Activated CD4-positive, alpha-beta T cell treated with anti-CD3 and anti-CD28 coated beads for 36 hours (primary cell): ENCODE measurements at regions not wholly inside any gene's neighbourhood (a gene's known extent, or its start where the extent isn't known, plus 50 kb on each side); places are given as distances from the start of the nearest gene placed in this dataset.

Source experiments
- ATAC-seq: fragments of 200-7000 bp; cut with Tn5 transposase; one replicate; pipeline ENCODE4 v1.10.0; 2021; ENCODE audit warnings: mild to moderate bottlenecking, moderate library complexity
- CTCF ChIA-PET: fragments of 350-600 bp; sonication (Branson Sonifier 250); formaldehyde crosslinking; loops from one replicate; lab custom pipeline; 2021; ENCODE audit warnings: antibody characterized with exemption; lab: Charles Lee
- POLR2A ChIA-PET: fragments of 350-600 bp; sonication (Branson Sonifier 250); formaldehyde crosslinking; loops from one replicate; lab custom pipeline; 2021; ENCODE audit warnings: antibody characterized with exemption, inconsistent platforms; lab: Charles Lee
- DNase-seq: peaks from one replicate; pipeline ENCODE4 v3.0.0-alpha.2; 2020
- H3K27ac Mint-ChIP-seq: one replicate; pipeline ENCODE4 v1.8.0; 2021; ENCODE audit warnings: mixed read lengths
- H3K27me3 Mint-ChIP-seq: one replicate; pipeline ENCODE4 v1.8.0; 2021; ENCODE audit warnings: mixed read lengths
- H3K36me3 Mint-ChIP-seq: one replicate; pipeline ENCODE4 v1.8.0; 2021; ENCODE audit warnings: low read depth, mixed read lengths
- H3K4me1 Mint-ChIP-seq: one replicate; pipeline ENCODE4 v1.8.0; 2021; ENCODE audit warnings: mixed read lengths
- H3K4me3 Mint-ChIP-seq: one replicate; pipeline ENCODE4 v1.8.0; 2021; ENCODE audit warnings: mild to moderate bottlenecking, moderate library complexity, mixed read lengths
- H3K9me3 Mint-ChIP-seq: one replicate; pipeline ENCODE4 v1.8.0; 2021; ENCODE audit warnings: low read depth, mixed read lengths
- intact Hi-C, 2 experiments: fragments of 100-400 bp; cut with DNase I in 1 of 2; cut with micrococcal nuclease in 1 of 2; formaldehyde crosslinking; loops; one replicate each; pipeline versions ENCODE4 v1.14.2 to v1.15.1; 2022 to 2024; cut with DNase I, micrococcal nuclease

GRCh38 chr15:93505506-93505905, 416.5 kb upstream of the RGMA start:
- no peak for DNase-seq

GRCh38 chr15:93501946-93502345, 412.9 kb upstream of the RGMA start:
- intact Hi-C loops = no loop called here
- no peaks in the 10 kb centered on the region for H3K27me3 Mint-ChIP-seq
- DNase-seq (no peak), ATAC-seq (no peak)
- POLR2A ChIA-PET = no interaction called here
- H3K9me3 Mint-ChIP-seq = no peaks in the 10 kb centered on the region
- H3K4me3 Mint-ChIP-seq = no peak overlapping the region
- no peaks in the 10 kb centered on the region for H3K4me1 Mint-ChIP-seq
- H3K36me3 Mint-ChIP-seq = no peaks in the 10 kb centered on the region
- CTCF ChIA-PET = no interaction called here
- H3K27ac Mint-ChIP-seq = no peak overlapping the region

More at GRCh38 chr15:93505506-93505905, 416.5 kb upstream of the RGMA start:
- Mint-ChIP-seq H3K27ac (no peak overlapping the region), H3K4me1 (no peaks in the 10 kb centered on the region), H3K27me3 (no peaks in the 10 kb centered on the region), H3K36me3 (no peaks in the 10 kb centered on the region), H3K4me3 (no peak overlapping the region), H3K9me3 (no peaks in the 10 kb centered on the region)
- intact Hi-C loops = no loop called here
- CTCF ChIA-PET = no interaction called here
- ATAC-seq = no peak
- POLR2A ChIA-PET = no interaction called here

DNA sequence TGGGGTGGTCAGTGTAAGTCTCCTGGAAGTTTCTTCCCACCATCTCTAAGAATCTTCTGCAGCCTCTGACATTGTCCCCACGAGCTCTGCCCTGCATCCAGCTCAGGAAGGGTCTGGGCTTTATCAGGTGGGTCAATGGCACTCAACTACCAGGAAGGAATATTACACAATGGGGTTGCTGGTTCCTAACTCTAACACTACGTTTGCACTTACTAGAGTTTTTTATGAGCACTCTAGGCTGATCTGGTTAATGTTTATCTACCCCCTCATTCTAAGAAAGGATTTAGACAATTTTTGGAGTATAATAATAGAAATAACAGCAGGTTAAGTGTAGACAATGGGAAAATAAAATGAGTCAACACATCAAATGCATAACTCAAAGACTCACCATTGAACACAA, 411.1 kb upstream of the RGMA start:
- no peak for DNase-seq
- ChIA-PET CTCF (no interaction called here), POLR2A (no interaction called here)
- Mint-ChIP-seq H3K27me3 (no peaks in the 10 kb centered on the region), H3K36me3 (no peaks in the 10 kb centered on the region), H3K4me3 (no peak overlapping the region), H3K9me3 (no peaks in the 10 kb centered on the region), H3K27ac (no peak overlapping the region), H3K4me1 (no peaks in the 10 kb centered on the region)
- no peak for ATAC-seq
- intact Hi-C loops = no loop called here

DNA sequence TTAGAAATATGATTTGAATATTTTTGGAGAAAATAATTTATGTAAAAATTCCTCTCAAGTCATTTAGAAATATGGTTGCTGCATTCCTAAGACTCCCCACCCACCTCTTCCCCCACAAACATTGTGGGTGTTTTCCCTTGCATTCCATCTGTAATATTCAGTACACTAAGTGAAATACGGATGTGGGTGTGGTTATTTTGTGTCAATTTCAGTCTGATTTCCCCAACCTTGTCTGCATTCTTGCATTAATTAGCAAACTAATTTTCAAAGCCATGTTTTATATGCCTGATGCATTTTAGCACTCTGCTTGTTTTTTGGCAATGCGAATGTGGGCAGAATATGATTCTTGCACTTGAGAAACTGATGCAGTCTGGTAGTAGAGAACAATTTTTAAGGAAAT, 408.3 kb upstream of the RGMA start:
- ATAC-seq (no peak), DNase-seq (no peak)
- Mint-ChIP-seq H3K36me3 (no peaks in the 10 kb centered on the region), H3K4me1 (no peaks in the 10 kb centered on the region), H3K9me3 (no peaks in the 10 kb centered on the region), H3K27ac (no peak overlapping the region), H3K27me3 (no peaks in the 10 kb centered on the region), H3K4me3 (no peak overlapping the region)
- CTCF ChIA-PET = no interaction called here
- intact Hi-C loops = no loop called here
- POLR2A ChIA-PET = no interaction called here

- H3K9me3 Mint-ChIP-seq = no peaks in the 10 kb centered on the region
- no peak overlapping the region for H3K4me3 Mint-ChIP-seq
- no peak overlapping the region for H3K27ac Mint-ChIP-seq
- DNase-seq = no peak
- POLR2A ChIA-PET = no interaction called here
- H3K4me1 Mint-ChIP-seq = no peaks in the 10 kb centered on the region
- H3K36me3 Mint-ChIP-seq = no peaks in the 10 kb centered on the region
- ATAC-seq = no peak
- no peaks in the 10 kb centered on the region for H3K27me3 Mint-ChIP-seq
- intact Hi-C loops = no loop called here
- CTCF ChIA-PET = no interaction called here
Observed at GRCh38 chr15:93496888-93497287, 407.9 kb upstream of the RGMA start.

DNA sequence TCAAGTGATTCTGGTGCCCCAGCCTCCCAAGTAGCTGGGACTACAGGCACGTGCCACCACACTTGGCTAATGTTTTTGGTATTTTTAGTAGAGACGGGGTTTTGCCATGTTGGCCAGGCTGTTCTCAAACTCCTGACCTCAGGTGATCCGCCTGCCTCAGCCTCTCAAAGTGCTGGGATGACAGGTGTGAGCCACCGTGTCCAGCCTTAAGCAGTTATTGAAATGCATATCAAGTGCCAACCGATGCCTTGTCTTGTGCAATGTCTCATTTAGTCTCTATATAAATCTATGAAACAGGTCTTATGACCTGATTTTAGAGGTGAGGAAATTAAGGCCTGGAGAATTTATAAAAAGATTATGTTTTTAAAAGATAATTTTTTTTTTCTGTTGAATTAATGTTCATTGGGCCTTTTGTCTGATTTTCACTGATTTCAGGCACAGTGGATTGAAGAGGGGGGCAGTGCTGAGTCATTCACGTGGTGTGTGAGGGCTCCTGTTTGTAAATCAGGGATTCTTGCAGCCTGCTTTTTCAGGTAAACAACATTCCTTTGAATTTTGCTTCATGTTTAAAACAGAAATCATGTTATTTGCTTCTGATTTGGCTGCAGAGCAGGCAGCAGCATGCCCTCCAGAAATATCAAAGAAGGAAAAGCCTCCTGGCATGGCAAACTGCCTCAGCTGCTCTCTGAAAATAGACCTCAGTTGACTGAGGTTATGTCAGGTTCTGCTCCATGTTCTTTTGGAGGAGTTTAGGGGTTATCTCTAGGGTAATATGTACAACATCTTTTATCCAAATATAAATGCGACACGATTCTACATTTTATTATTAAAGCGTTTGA, 407.0 kb upstream of the RGMA start:
- POLR2A ChIA-PET = no interaction called here

DNA sequence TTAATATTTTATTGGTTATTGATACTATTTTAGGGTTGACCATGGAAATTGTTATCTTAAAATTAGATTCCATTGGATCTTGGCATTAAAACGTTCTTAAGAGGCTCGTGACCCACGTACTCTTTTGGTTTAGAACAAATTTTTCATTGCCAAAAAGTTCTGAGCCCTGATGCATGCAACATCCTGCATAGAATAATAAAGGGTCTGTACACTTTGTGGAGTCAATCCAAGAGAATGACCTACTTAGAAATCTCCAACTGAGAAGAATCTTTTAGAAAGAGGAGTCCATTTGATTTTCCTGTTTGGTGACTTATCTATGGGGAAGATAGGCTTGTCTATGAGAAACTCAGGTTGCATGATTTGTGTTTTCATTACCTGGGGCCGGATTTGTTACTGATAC, 404.2 kb upstream of the RGMA start:
- Mint-ChIP-seq H3K4me1 (no peaks in the 10 kb centered on the region), H3K9me3 (no peaks in the 10 kb centered on the region), H3K27ac (no peak overlapping the region), H3K4me3 (no peak overlapping the region), H3K27me3 (no peaks in the 10 kb centered on the region), H3K36me3 (no peaks in the 10 kb centered on the region)
- ATAC-seq (no peak), DNase-seq (no peak)
- ChIA-PET POLR2A (no interaction called here), CTCF (no interaction called here)
- intact Hi-C loops = no loop called here

More for the DNA sequence above, 407.0 kb upstream of the RGMA start:
- Mint-ChIP-seq H3K27me3 (no peaks in the 10 kb centered on the region), H3K4me1 (no peaks in the 10 kb centered on the region), H3K27ac (no peak overlapping the region), H3K4me3 (no peak overlapping the region), H3K36me3 (no peaks in the 10 kb centered on the region), H3K9me3 (no peaks in the 10 kb centered on the region)
- CTCF ChIA-PET = no interaction called here
- no peak for ATAC-seq
- no peak for DNase-seq
- intact Hi-C loops = no loop called here

DNA sequence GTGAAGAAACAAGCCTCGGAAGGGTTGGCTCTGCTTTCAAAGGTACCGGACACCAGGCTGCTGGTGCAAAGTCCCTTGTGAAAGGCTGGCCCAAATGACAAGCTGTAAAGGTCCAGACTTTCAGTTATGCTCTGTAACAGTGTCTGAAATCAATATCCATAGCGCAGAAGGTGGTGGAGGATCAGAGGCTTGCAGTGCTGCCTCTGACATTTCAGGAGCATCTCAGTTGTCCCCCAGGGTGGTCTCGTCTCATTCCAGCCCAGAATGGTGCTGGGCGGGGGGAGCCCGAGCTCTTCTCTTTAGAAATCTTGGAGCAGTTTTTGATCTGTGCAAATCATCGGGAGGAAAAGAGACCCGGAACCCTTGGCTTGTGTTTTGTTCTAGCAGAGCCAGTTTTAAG, 402.3 kb upstream of the RGMA start:
- ATAC-seq (no peak), DNase-seq (no peak)
- intact Hi-C loops = no loop called here
- Mint-ChIP-seq H3K9me3 (no peaks in the 10 kb centered on the region), H3K27me3 (no peaks in the 10 kb centered on the region), H3K27ac (no peak overlapping the region), H3K4me1 (no peaks in the 10 kb centered on the region), H3K36me3 (no peaks in the 10 kb centered on the region), H3K4me3 (no peak overlapping the region)
- ChIA-PET CTCF (no interaction called here), POLR2A (no interaction called here)

GRCh38 chr15:93488296-93488713, 399.3 kb upstream of the RGMA start:
- no peak for ATAC-seq
- no peaks in the 10 kb centered on the region for H3K36me3 Mint-ChIP-seq
- ChIA-PET POLR2A (no interaction called here), CTCF (no interaction called here)
- no peak overlapping the region for H3K27ac Mint-ChIP-seq
- no peaks in the 10 kb centered on the region for H3K27me3 Mint-ChIP-seq
- intact Hi-C loops = no loop called here
- H3K9me3 Mint-ChIP-seq = no peaks in the 10 kb centered on the region
- no peaks in the 10 kb centered on the region for H3K4me1 Mint-ChIP-seq
- DNase-seq = no peak
- H3K4me3 Mint-ChIP-seq = no peak overlapping the region

GRCh38 chr15:93486407-93487117, 397.6 kb upstream of the RGMA start:
- H3K27me3 Mint-ChIP-seq = no peaks in the 10 kb centered on the region
- H3K9me3 Mint-ChIP-seq = no peaks in the 10 kb centered on the region
- no peak overlapping the region for H3K4me3 Mint-ChIP-seq
- ATAC-seq = no peak
- H3K27ac Mint-ChIP-seq = no peak overlapping the region
- ChIA-PET CTCF (interaction anchor here (0.5 kb wide), 1 partner anchor 154 kb away, joined by 3 read pairs; no protein-coding TSS in a partner anchor), POLR2A (no interaction called here)
- no peaks in the 10 kb centered on the region for H3K36me3 Mint-ChIP-seq
- DNase-seq = no peak
- no peaks in the 10 kb centered on the region for H3K4me1 Mint-ChIP-seq
- intact Hi-C loops = no loop called here

DNA sequence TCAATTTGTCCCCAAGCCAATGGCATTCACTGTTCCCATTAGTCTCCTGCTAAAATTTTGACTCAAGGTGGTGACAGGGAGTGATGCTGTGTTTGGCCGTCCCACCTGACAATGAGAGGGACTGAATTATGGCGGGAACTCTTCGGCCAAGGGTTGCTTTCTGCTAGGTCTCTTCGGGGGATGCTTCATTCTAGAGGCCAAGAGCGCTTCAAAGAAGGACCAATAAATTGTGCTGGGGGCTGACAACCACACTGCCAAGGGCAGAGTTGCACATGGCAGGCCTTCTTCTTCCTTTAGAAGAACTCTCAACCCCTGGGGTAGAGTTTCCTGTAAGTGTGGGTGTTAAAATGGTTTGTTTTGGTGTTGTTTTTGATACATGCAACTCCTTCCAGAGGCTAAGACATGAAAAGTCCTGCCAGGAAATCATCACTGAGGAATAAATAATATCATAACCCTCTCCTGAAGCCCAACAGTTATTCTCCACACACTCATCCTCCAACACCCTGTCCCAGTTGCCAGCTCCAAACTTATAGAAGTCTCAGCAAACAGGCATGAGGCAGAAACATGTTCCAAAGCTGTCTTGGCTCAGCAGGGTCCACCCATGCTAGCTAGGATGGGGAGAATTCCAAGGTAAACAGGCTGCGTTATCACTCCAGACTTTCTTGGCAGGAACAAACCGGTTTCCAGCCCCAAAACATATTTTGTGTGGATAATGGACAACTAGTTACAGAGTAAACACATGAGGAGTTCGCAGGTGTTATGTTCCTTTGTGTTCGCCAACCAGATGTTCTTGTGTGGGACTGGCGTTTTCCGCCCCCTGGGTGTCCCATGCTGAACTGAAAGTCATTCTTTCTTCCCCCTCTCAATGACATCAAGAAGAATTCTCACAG, 396.7 kb upstream of the RGMA start:
- DNase-seq (no peak), ATAC-seq (no peak)
- Mint-ChIP-seq H3K4me3 (no peak overlapping the region), H3K27ac (no peak overlapping the region), H3K9me3 (no peaks in the 10 kb centered on the region), H3K36me3 (no peaks in the 10 kb centered on the region), H3K4me1 (no peaks in the 10 kb centered on the region), H3K27me3 (no peaks in the 10 kb centered on the region)
- POLR2A ChIA-PET = no interaction called here
- CTCF ChIA-PET = no interaction called here
- intact Hi-C loops = no loop called here
